ENCODE measurements at regions not wholly inside any gene's neighbourhood (a gene's known extent, or its start where the extent isn't known, plus 50 kb on each side); places are given as distances from the start of the nearest gene placed in this dataset.

- DNase-seq, result no peak
- H3K36me3 ChIP-seq, result no peaks in the 10 kb centered on the region
- no peaks in the 10 kb centered on the region for H3K9me3 ChIP-seq
- TF ChIP-seq, protein P1, sequence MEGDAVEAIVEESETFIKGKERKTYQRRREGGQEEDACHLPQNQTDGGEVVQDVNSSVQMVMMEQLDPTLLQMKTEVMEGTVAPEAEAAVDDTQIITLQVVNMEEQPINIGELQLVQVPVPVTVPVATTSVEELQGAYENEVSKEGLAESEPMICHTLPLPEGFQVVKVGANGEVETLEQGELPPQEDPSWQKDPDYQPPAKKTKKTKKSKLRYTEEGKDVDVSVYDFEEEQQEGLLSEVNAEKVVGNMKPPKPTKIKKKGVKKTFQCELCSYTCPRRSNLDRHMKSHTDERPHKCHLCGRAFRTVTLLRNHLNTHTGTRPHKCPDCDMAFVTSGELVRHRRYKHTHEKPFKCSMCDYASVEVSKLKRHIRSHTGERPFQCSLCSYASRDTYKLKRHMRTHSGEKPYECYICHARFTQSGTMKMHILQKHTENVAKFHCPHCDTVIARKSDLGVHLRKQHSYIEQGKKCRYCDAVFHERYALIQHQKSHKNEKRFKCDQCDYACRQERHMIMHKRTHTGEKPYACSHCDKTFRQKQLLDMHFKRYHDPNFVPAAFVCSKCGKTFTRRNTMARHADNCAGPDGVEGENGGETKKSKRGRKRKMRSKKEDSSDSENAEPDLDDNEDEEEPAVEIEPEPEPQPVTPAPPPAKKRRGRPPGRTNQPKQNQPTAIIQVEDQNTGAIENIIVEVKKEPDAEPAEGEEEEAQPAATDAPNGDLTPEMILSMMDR (IDR thresholded peaks at IDR 0.05), result no peak
- peak in 1 of 2 donors; percentile 77 for ATAC-seq
- H3K4me1 ChIP-seq, result no peaks in the 10 kb centered on the region
- intact Hi-C loops (cut with DNase I), result no loop called here
- H3K27ac ChIP-seq, result no peak overlapping the region
- no peak overlapping the region for H3K4me3 ChIP-seq
- no peaks in the 10 kb centered on the region for H3K27me3 ChIP-seq (ENCODE audit: low read depth)
Observed at GRCh38 chr18:44187090-44187489, 493.6 kb upstream of the SETBP1 start.

GRCh38 chr18:44195394-44196140 is 485.1 kb upstream of the SETBP1 start:
- H3K9me3 ChIP-seq, result no peaks in the 10 kb centered on the region
- H3K36me3 ChIP-seq, result no peaks in the 10 kb centered on the region
- no peak overlapping the region for H3K4me3 ChIP-seq
- DNase-seq, result no peak
- H3K4me1 ChIP-seq, result no peaks in the 10 kb centered on the region
- ATAC-seq, result no peak
- intact Hi-C loops (cut with DNase I), result no loop called here
- no peaks in the 10 kb centered on the region for H3K27me3 ChIP-seq (ENCODE audit: low read depth)
- TF ChIP-seq, protein P1 (IDR thresholded peaks at IDR 0.05), result no peak
- no peak overlapping the region for H3K27ac ChIP-seq

- ATAC-seq (peak; percentile 61 to 62), DNase-seq (no peak)
- no peaks in the 10 kb centered on the region for H3K36me3 ChIP-seq
- H3K4me3 ChIP-seq, result no peak overlapping the region
- no peak overlapping the region for H3K27ac ChIP-seq
- H3K9me3 ChIP-seq, result no peaks in the 10 kb centered on the region
- no peaks in the 10 kb centered on the region for H3K27me3 ChIP-seq (ENCODE audit: low read depth)
- intact Hi-C loops (cut with DNase I), result no loop called here
- no peaks in the 10 kb centered on the region for H3K4me1 ChIP-seq
- TF ChIP-seq, protein P1 (IDR thresholded peaks at IDR 0.05), result no peak
Observed at GRCh38 chr18:44197832-44198611, 482.7 kb upstream of the SETBP1 start.

- Histone ChIP-seq H3K9me3 (no peaks in the 10 kb centered on the region), H3K36me3 (no peaks in the 10 kb centered on the region), H3K4me1 (no peaks in the 10 kb centered on the region), H3K27ac (no peak overlapping the region), H3K27me3 (ENCODE audit: low read depth) (no peaks in the 10 kb centered on the region), H3K4me3 (no peak overlapping the region)
- intact Hi-C loops (cut with DNase I), result no loop called here
- peak; percentile 74 to 83 for ATAC-seq
- TF ChIP-seq, protein P1 (IDR thresholded peaks at IDR 0.05), result no peak
- DNase-seq, result no peak
Observed at GRCh38 chr18:44198612-44199284, 481.9 kb upstream of the SETBP1 start.

DNA sequence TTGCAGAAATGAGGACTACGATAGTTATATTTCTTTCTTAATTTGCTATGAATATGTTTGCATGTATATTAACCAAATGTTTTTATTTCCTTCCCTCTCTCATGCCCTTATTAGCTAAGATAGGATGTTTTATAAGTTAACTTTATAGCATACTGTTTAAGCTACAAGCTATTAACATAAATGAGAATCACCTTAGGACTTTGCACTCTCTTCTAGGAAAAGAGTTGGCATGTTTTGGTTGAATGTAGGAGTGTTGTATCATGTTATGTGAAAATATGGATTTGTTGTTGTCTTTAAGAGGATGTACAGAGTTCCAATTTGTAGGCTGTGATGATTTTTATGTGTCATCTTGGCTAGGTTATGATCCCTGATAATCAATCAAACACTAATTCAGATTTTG is 467.4 kb upstream of the SETBP1 start:
- DNase-seq (no peak), ATAC-seq (no peak)
- Histone ChIP-seq H3K4me3 (no peak overlapping the region), H3K9me3 (no peaks in the 10 kb centered on the region), H3K4me1 (no peaks in the 10 kb centered on the region), H3K36me3 (no peaks in the 10 kb centered on the region), H3K27me3 (ENCODE audit: low read depth) (no peaks in the 10 kb centered on the region), H3K27ac (no peak overlapping the region)
- TF ChIP-seq, protein P1 (IDR thresholded peaks at IDR 0.05), result no peak
- intact Hi-C loops (cut with DNase I), result no loop called here

All from lower lobe of right lung (tissue), 2 donors.